Kasumi-1 (cell line): ENCODE measurements at regions not wholly inside any gene's neighbourhood (a gene's known extent, or its start where the extent isn't known, plus 50 kb on each side); places are given as distances from the start of the nearest gene placed in this dataset.
"Not testable (repeated sequence)": the region's sequence is repeated elsewhere in the genome, so short reads cannot be mapped to it uniquely, and the experiment has no call there.

Experiments used
- DNase-seq, 2 experiments: peaks; one replicate each; lab custom pipeline; 2025; lab: John Stamatoyannopoulos, UW

DNA sequence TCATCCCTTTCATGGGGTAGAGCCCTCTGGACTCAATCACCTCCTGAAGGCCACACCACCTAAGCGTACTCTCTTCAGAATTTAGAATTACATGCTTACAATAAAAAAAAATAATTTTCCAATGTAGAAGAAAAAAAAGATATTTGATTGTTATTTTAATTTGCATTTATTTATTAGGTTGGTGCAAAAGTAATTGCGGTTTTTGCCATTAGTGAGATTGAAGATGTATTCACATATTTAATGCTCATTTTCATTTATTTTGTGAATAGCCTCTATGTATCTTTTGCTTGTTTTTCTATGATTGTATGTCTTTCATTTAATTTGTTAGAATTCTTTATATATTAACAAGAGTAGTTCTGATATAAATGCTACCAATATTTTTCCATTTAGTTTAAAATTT lies 220.5 kb downstream of the RND3 start:
- DNase-seq, result no peak

DNA sequence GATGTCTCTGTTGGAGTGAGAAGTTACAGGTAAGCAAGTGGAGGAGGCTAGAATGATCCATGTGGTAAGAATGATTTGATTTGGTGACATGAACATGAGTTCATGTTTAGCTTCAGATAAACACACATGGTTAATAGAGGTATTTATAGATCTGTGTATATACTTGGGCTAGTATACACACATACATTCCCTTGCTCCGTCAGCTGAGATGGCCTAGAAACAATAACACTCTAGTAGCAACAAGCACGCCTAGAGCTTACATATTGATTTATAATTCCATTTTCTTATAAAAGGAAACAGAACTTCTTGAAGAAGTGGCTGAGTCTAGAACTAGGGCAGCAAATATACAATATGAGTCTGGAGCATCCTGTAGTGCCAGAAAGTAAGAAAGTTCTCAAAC lies 223.0 kb downstream of the RND3 start:
- no peak for DNase-seq

DNA sequence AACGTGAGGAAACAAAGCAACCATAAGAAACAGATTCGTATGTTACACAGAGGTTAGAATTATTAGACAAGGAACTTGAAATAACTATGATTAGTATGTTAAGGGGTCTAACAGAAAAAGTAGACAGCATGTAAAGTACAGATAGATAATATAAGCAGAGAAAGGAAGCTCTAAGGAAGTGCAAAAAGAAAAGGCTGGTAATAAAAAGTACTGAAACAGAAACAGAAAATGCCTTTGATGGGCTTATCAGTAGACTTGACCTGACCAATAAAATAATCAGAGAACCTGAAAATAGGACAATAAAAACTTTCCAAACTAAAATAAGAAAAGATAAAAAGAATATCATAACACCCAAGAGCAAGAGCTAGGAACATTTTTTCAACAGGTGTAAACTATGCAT lies 225.8 kb downstream of the RND3 start:
- no peak for DNase-seq

DNA sequence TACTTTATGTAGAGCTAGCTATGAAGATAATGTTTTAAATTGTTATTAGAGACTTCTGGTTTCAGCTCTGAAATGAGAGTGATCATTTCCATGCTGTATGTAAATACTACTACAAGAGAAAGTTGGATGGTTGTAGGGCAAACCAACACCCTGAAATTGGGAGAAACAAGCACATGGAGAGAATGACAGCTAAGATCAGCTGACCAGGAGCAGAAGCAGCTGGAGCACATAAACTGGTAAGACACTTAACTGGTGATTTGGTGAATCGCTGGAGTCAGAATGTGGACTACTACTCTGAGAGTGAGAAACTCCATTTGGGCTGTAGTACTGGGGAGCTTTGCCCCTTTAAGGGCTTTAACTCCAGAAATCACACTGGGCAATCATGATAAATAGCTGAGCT lies 226.8 kb downstream of the RND3 start:
- DNase-seq, result no peak

DNA sequence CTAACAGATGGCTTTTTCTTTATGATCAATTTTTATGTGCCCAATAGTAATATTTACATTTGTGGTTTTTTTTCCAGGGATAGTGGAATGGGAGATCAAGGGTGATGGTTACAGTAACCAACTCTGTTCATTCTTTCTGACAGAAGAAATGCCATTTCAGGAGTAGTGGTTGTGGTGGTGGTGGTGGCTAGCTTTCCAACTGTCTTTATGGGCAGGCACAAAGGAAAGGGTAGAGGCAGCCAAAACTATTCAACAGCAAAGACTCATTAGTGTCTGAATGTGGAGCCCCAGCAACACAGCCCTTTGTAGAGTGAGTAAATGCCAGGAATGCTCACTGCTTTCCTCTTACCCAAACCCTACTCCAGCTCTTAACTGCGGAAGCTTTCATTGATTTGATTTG lies 227.7 kb downstream of the RND3 start:
- DNase-seq, result no peak

DNA sequence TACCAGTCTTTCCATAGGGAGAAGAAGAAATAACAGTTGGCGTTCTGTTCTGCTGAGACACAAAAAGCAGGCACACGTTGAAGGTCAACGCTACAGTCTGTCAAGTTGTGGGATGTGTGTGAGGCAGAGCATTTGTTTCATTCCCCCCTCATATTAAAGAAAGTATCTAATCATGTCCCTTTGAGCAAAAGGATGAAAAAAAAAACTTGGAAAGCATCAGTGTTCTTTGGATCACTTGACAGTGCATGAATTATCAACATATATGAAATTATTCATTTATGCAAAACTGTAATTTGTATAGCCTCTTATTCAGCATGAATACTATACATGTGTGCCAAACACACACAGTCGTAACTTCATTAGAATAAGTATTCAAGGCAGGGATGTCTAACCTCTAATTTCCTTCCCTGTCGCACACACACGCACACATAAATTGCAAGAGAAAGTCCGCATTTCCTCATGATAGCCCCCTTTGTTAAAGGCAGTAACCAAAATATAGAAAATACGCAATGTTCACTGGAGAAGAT lies 228.6 kb downstream of the RND3 start:
- DNase-seq, result no peak

DNA sequence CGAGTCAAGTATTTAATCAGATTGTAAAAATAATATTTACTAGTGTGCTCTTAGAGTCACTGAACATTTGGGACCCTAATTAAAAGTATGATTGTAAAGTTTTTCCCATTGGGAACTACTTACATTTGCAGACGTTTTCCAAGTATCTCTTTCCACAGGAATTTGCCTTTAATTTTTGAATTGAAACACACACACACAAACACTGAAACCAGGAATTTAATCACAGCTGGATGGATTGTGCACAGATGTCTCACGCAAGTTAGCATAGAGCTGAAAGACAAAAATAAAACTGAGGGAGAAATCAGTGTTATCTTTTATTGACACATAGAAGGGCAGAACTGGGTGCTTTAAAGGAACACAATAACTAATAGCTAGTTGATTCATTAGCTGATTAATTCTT lies 230.7 kb downstream of the RND3 start:
- no peak for DNase-seq

DNA sequence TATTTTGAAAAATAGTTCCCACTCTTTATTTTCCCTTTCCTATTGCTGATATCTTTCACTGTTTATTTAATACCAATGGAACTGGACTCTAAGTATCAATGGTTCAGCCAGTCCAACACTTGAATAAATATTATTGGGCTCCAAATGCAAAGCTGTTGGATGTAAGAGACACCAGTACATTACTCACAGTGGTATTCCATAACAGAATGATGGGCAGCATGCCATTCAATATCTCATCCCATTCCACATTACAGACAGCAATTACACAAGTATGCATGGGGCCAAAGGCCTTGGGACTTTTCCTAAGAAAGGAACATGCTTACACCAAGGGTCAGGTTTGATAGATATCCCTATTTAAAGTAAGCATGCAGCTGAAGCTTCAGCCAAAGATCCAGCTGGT lies 231.9 kb downstream of the RND3 start:
- no peak for DNase-seq

DNA sequence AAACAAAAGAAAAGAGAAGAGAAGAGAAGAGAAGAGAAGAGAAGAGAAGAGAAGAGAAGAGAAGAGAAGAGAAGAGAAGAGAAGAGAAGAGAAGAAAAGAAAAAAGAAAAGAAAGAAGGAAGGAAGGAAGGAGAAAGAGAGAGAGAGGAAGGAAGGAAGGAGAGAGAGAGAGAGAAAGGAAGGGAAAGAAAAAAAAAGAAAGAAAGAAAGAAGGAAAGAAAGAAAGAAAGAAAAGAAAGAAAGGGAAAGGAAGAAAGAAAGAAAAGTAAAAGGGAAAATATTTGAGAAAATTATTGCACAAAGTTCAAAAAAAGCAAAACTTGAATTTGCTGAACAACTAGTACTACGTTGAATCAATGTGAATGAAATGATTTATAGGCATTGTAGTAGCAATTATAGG lies 237.7 kb downstream of the RND3 start:
- DNase-seq, result not testable (repeated sequence)

DNA sequence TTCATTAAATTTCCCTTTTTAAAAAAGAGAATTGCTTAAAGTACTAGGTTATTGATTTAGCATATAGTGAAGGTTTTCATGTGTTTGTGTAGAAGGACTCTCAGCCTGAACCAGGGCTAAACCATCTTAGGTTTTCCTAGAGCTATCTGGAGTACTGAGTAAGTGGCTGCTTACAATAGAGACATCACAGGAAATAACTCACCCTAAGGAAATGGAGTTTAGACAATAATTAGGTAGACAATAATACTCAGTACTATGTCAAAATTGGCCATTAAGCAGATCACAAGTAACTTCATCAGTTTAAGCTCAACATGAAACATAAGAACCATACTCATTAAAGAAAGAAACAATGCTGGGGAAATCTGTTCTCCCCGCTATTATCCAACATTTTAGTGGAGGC lies 240.0 kb downstream of the RND3 start:
- no peak for DNase-seq

DNA sequence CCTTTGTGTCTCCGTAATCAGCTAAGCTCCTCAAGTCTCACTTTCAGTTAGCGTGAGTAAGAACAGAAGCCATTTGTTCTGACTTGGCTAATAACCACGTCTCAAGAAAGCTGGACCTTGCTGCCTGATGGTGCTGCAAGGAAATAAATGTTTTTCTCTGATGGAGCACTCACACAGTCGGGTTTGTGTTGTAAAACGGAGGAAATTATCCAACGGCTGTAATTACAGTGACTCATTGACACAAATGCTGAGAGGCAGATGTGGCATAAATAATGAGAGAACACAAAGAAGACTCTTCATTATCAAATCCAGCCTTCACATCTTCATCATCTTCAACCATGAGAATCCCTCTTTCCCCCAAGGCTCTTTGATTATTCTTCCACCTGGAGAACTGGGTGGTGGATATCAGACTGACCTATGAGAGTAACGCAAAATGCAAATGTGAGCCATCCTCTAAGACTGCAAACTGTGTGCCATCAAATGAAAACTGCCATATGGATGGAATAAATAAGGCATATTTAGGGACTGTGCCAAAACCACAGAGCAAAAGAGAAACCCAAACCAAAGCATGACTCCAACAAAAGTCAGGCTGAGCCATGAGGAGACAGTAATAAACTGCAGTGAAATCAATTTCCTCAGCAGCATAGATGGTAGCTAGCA lies 252.6 kb downstream of the RND3 start:
- no peak for DNase-seq

DNA sequence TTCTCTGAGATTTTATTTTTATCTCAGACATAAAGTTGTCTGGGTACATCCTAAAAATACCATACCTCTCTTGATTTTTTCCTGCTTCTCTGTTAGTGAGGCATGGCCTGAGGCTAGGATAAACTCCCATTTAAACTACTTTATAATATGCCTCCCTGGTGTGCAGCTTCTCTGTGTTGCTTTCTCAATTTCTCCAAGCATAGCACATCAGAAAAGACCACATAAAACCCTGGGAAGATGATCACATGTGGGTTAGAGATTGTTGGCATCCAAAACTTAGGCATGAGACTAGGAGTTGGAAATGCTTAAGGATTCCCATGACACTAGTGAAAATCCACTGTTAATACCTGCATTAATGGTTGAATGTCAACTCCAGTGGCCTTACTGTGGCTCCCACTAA lies 254.6 kb downstream of the RND3 start:
- no peak for DNase-seq

DNA sequence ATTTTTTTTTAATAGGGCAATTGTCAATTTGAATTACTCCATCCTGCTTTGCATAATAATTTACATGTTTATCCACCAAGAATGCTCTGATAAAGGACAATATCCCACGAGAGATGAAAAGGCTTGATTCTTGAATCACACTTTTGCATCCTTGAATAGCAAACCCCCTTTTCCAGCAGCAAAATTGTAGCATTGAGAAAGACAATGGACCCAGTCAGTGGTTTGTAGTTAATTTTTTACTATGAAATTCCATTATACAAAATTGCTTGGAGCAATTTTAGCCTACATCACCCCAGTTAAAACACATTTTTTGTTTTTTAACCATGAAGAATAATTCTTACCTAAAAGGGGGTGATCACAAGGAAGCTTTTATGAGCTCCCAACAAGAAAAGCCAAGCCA lies 255.1 kb downstream of the RND3 start:
- DNase-seq, result no peak

DNA sequence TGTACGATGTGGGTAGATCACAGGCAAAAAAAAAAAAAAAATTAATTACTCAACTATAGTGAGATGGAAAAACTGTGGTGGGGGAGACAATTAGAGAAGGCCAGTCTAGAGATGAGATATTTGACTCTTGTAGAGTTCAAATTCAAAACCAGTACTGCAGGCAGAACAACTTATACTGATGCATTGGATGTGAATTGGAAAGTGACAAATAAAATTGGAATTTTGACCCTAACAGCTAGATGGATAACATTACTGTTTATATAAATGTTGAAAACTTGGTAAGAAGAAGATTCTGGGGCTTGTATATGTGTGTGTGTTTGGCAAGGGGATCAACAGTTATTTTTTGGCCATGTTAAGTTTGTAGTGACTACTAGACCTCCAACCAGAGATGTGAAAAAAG lies 256.9 kb downstream of the RND3 start:
- no peak for DNase-seq

DNA sequence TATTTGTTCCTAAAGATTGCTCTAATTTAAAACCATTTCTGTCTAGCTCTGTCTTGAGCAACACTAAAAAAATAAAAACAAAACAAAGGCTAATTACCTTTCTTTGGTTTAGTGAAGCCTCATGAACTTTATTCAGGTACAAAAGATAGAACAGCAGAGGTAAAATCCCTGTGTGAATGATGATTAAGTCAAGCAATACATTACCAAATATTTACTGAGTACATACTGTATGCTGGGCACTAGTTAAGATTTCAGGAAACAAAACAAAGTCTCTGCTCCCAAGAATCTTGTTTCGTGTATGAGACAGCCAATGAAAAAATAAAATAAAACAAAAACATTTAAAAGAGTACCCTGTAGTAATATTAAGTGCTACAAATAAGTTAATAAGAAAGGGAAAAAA lies 257.5 kb downstream of the RND3 start:
- no peak for DNase-seq

DNA sequence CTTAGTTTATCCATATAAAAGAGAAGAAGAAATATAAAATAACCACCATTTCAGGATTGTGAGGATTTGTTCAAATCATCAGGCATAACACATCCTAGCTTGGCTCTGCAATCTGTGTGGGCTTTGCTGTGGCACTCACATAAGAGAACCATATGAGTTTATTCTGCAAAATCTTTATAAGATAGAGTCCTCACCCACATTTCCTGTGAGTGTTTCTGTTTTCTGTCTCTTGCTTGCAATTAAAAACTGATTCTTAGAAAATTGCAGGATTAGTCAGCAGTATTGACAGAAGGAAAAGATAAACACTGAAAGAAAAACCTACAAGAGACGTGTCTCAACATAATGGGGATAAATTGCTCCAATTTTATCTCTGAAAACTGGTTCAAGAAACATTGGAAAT lies 258.5 kb downstream of the RND3 start:
- DNase-seq, result no peak

DNA sequence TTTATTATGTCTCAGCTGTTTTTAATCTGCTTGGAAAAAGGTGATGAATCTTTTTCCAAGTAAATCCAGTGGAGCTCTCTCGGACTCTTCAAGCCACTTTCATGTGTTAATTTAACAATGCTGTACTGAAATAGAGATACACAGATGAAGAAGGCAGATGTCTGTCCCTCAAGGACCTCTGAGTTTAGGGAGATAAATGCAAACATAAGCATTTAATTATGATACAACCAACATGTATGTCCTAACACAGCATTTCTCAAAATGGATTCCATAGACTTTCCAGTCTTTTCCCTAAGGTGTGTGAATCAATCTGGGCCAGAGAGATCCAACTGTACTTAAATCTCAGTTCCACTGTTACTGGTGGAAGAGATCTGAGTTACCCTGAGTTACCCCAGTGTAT lies 262.4 kb downstream of the RND3 start:
- no peak for DNase-seq

DNA sequence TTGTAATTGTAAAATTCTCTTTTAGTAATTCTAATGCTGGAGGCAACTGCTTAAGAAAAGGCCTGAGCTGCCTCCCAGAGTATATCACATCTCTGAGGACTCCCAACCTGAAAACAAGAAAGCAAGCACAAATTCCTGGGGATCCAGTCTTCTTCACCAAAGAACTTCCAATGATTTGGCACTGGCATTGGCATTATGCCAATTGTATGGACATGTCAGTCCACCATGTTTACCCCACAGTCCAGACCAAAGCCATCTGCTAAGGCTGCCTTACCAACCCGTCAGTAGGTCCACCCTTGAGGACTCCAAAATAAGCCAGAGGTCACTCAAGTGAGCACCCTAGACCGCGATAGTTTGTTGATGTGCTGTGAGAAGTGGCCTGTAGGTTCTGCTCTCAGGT lies 263.1 kb downstream of the RND3 start:
- DNase-seq, result no peak

DNA sequence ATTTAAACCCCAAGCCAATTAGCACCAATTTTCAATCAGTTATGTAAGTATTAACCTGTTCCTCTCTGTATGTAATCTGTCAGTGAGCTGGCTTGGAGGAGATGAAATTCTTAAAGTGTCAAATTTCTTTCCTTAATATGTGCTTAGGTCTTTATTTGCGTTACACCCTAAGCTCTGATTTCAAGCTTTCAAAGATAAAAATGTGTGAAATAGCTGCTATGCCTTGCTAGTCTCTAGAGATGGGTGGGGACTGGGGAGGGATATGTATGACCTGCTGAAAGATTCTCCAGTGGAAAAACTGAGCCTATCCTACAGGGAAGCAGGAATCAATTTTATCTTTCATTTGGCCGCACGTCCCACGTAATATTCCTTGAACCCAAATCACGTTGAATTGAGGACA lies 264.5 kb downstream of the RND3 start:
- no peak for DNase-seq

DNA sequence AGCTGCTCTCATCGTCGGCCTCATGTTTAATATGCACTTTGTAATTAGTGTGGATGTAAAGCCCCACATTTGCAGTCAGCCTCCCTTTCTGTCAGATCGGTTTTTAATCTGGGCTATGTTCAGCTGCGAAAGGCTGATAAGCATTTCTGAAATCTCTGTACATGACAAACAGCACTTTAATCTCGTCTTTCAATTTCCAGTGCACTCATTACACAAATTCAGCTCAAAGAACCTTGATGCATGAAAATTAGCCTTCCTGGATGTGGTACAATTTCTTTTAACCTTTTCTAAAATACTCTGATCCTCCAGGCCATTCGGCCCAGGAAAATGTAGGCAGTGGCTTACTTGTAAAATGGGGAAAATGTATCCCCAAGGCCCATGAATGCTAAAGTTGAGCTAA lies 265.1 kb downstream of the RND3 start:
- no peak for DNase-seq

DNA sequence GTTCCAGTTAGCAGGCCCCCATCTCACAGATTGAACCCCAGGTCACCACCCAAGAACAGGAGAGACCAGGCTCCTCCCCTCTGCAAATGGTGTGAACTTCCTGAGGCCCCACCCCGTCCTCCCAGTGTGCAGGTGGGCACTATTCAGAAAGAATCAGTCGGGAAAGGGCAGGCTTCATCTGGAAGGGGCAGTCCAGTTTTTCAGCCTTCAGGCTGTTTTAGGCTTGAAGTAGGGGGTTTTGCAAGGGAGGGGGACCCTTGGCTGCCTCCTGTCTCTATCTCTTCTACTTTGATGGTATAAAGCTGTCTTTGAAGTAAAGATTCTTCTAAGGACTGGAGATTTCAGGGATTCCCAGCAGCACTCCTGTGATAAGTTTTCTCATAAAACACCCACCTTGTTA lies 267.6 kb downstream of the RND3 start:
- DNase-seq, result no peak

DNA sequence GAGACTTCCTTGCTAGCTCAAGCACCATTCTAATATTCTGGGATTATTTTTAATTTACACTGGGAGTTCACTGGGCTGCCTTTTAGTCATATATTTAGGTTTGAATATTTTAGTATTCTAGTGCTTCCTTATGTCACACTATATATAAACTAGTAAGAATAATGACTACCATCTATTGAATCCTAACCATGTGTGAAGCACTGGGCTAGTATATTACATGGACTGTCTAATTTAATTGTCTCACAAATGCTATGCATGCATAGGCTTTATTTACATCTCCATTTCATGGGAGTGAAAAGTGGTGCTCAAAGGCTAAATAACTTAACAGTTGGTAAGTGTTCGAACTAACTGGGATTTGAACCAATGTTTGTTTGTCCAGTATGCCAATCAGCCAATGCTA lies 272.4 kb downstream of the RND3 start:
- no peak for DNase-seq

DNA sequence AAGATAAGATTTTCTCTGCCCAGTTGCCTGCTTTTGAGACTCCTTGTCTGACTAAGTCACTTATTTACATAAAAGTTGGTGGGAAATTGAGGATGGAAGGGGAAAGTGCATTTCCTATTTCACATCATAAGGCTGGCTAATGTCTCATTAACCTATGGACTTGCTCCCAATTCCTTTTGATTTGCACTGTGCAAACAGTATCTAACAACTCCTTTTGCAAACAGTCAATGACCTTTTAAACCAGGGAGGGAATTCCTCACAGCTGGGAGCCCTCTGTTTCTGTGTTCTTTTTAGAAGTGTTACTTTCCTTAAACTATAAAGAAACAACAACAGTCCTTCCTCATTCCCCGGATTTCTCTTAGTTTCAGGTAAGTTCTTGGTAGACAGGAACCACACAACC lies 272.8 kb downstream of the RND3 start:
- DNase-seq, result no peak

DNA sequence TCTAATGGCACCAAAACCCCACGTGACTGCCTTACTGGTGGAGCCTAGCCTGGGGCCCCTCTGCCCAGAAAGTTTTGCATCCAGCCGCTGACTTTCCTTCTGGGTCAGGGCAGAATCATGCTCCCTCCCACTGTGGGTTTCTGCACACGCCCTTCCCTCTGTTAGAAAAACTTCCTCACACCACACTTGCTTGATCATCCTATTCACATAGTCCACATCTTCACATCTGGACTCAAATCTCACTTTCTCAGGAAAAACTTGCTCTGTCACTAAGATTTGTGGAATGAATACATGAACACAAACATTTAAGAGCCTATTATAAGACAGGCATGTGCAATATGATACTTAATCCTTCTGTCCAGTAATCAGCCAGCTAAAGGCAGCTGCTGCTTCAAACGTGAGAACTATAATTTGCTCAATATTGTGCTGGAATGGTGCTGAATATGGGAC lies 274.7 kb downstream of the RND3 start:
- DNase-seq, result no peak
